Astrocyte of the cerebellum (primary cell): ENCODE measurements at regions not wholly inside any gene's neighbourhood (a gene's known extent, or its start where the extent isn't known, plus 50 kb on each side); places are given as distances from the start of the nearest gene placed in this dataset.

Source experiments
- DNase-seq: peaks from one replicate; pipeline ENCODE4 v3.0.0-alpha.2; 2011; ENCODE audit warnings: low read depth
- H3K4me3 ChIP-seq: 2 replicates; pipeline ENCODE4 v1.5.1; 2011; ENCODE audit warnings: mild to moderate bottlenecking, low read depth, low read length, moderate library complexity
- CTCF ChIP-seq: IDR thresholded peaks from 2 replicates; pipeline ENCODE4 v1.5.1; 2012; ENCODE audit warnings: low read length, low read depth, moderate library complexity, mild to moderate bottlenecking; ENCODE audit errors: missing control alignments
- in situ Hi-C: cut with HindIII; loops from 2 replicates; pipeline ENCODE4 v1.10.0; 2017; ENCODE audit warnings: low sequenced_read_pairs

- no peak overlapping the region for H3K4me3 ChIP-seq
- in situ Hi-C loops, result no loop called here
- DNase-seq, result no peak
- no peak for TF ChIP-seq CTCF
Measured at GRCh38 chr2:44116319-44116718, 52.4 kb upstream of the PPM1B start.

GRCh38 chr2:44118257-44118656 is 50.4 kb upstream of the PPM1B start:
- no peak for DNase-seq
- H3K4me3 ChIP-seq, result no peak overlapping the region
- TF ChIP-seq CTCF, result no peak
- in situ Hi-C loops, result no loop called here
